IMR-90 (cell line): ENCODE measurements at regions not wholly inside any gene's neighbourhood (a gene's known extent, or its start where the extent isn't known, plus 50 kb on each side); places are given as distances from the start of the nearest gene placed in this dataset.

ENCODE experiments used
- CEBPB ChIP-seq: IDR thresholded peaks from 2 replicates; pipeline ENCODE4 v1.6.1; 2012; ENCODE audit warnings: low read depth, low read length, improper control_type of control experiment
- CTCF ChIP-seq: conservative IDR thresholded peaks from 2 replicates; pipeline ENCODE4 v1.5.1; 2012; ENCODE audit warnings: mild to moderate bottlenecking, low read depth, low read length, improper control_type of control experiment
- ELK1 ChIP-seq: fragments of 150-350 bp; IDR thresholded peaks from 2 replicates; pipeline ENCODE4 v1.6.1; 2016; ENCODE audit warnings: low read depth, mild to moderate bottlenecking, low read length, moderate library complexity, borderline replicate concordance
- FOS ChIP-seq: fragments of 150-350 bp; IDR thresholded peaks from 2 replicates; pipeline ENCODE4 v1.6.1; 2016; ENCODE audit warnings: low read depth, low read length
- POLR2A ChIP-seq: IDR thresholded peaks from 2 replicates; pipeline ENCODE4 v1.6.1; 2012; ENCODE audit warnings: mild to moderate bottlenecking, low read depth, low read length
- RAD21 ChIP-seq: IDR thresholded peaks from 2 replicates; pipeline ENCODE4 v1.6.1; 2012; ENCODE audit warnings: low read length, improper control_type of control experiment
- RFX5 ChIP-seq: IDR thresholded peaks from 2 replicates; pipeline ENCODE4 v1.8.0; 2012; ENCODE audit warnings: low read depth, mild to moderate bottlenecking, low read length, moderate library complexity

GRCh38 chr3:64743156-64743886, 55.5 kb upstream of the ADAMTS9 start:
- no peak for TF ChIP-seq CTCF
- TF ChIP-seq RAD21, result no peak
- no peak for TF ChIP-seq FOS
- no peak for TF ChIP-seq CEBPB
- no peak for TF ChIP-seq ELK1
- no peak for TF ChIP-seq POLR2A
- no peak for TF ChIP-seq RFX5
